ENCODE measurements at regions not wholly inside any gene's neighbourhood (a gene's known extent, or its start where the extent isn't known, plus 50 kb on each side); places are given as distances from the start of the nearest gene placed in this dataset.

DNA sequence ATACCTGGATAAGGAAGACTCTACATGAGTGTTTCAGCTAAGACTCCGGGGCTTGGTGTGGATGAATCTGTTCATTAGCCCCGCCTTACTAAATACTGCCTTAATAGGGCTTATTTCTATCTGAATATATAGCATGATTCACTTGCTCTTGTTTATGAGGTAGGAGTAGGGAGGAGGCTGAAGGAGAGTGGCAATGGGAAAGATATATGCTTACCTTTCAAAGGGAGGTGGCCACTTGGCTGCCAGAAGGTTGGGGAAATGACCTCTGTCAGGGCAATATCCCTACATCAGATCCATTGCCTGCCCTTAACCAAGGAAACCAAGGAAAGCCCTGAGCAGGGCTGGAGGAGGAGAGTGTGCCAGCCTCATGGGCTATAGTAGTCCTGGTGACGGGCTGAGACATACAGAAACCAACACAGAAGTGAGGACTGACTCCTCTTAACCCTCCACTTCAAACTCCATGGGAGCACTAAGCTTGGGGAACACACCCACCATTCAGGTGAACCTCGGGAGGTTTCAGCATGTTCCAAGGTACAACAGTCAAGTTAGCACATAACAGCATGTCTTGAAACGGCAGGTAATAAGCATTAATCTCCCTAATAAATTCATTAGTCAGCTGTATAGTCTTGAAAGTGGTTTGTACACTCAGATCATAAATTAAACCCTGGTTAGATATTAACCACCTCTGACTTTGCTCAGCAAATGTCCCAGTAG, 80.1 kb downstream of the EOMES start:
- TF ChIP-seq CTCF (IDR thresholded peaks at IDR 0.05) (no peak), REST (IDR thresholded peaks at IDR 0.05; ENCODE audit: insufficient read depth in 1 of 2, low read depth in 2 of 2, low read length in 1 of 2) (no peak), POLR2AphosphoS5 (IDR thresholded peaks at IDR 0.05; ENCODE audit: low read depth, low read length) (no peak), SIN3A (IDR thresholded peaks at IDR 0.05; ENCODE audit: borderline replicate concordance, insufficient read depth, low read depth, low read length) (no peak)

Measured in Panc1 (cell line).